HG03097 (cell line): ENCODE measurements at regions not wholly inside any gene's neighbourhood (a gene's known extent, or its start where the extent isn't known, plus 50 kb on each side); places are given as distances from the start of the nearest gene placed in this dataset.
"Not testable (repeated sequence)": the region's sequence is repeated elsewhere in the genome, so short reads cannot be mapped to it uniquely, and the experiment has no call there.

Source experiments
- ATAC-seq: cut with Tn5 transposase; IDR thresholded peaks from one replicate; pipeline ENCODE4 v1.9.1; 2021; ENCODE audit not compliant: unreplicated experiment, low FRiP score

GRCh38 chr16:76796978-76797377 lies 394.0 kb upstream of the MON1B start:
- no peak for ATAC-seq

- no peak for ATAC-seq
Measured at GRCh38 chr16:76797457-76797856, 393.5 kb upstream of the MON1B start.

GRCh38 chr16:76800196-76800595 lies 390.8 kb upstream of the MON1B start:
- no peak for ATAC-seq

- no peak for ATAC-seq
Measured at GRCh38 chr16:76801357-76801756, 389.6 kb upstream of the MON1B start.

- ATAC-seq = no peak
Measured at GRCh38 chr16:76816475-76816874, 374.5 kb upstream of the MON1B start.

GRCh38 chr16:76818606-76819181 lies 372.3 kb upstream of the MON1B start:
- no peak for ATAC-seq

- ATAC-seq = no peak
Measured at GRCh38 chr16:76819226-76819916, 371.6 kb upstream of the MON1B start.

GRCh38 chr16:76824221-76824620 lies 366.8 kb upstream of the MON1B start:
- ATAC-seq = no peak

GRCh38 chr16:76824791-76825190 lies 366.2 kb upstream of the MON1B start:
- ATAC-seq = no peak

- no peak for ATAC-seq
Measured at GRCh38 chr16:76835339-76835738, 355.7 kb upstream of the MON1B start.

- ATAC-seq = no peak
Measured at GRCh38 chr16:76835779-76836300, 355.1 kb upstream of the MON1B start.

GRCh38 chr16:76837872-76838271 lies 353.1 kb upstream of the MON1B start:
- ATAC-seq = no peak

GRCh38 chr16:76854234-76854633 lies 336.8 kb upstream of the MON1B start:
- ATAC-seq = no peak

- ATAC-seq = no peak
Measured at GRCh38 chr16:76856112-76856511, 334.9 kb upstream of the MON1B start.

GRCh38 chr16:76857402-76857801 lies 333.6 kb upstream of the MON1B start:
- ATAC-seq = no peak

- ATAC-seq = no peak
Measured at GRCh38 chr16:76862901-76863300, 328.1 kb upstream of the MON1B start.

- ATAC-seq = no peak
Measured at GRCh38 chr16:76866994-76867393, 324.0 kb upstream of the MON1B start.

- ATAC-seq = no peak
Measured at GRCh38 chr16:76875898-76876297, 315.1 kb upstream of the MON1B start.

- no peak for ATAC-seq
Measured at GRCh38 chr16:76879420-76879819, 311.6 kb upstream of the MON1B start.

- ATAC-seq = not testable (repeated sequence)
Measured at GRCh38 chr16:76880523-76880922, 310.5 kb upstream of the MON1B start.

GRCh38 chr16:76882105-76882504 lies 308.9 kb upstream of the MON1B start:
- ATAC-seq = no peak

GRCh38 chr16:76883076-76883475 lies 307.9 kb upstream of the MON1B start:
- ATAC-seq = no peak
